ENCODE measurements at regions not wholly inside any gene's neighbourhood (a gene's known extent, or its start where the extent isn't known, plus 50 kb on each side); places are given as distances from the start of the nearest gene placed in this dataset.
"Not testable (repeated sequence)": the region's sequence is repeated elsewhere in the genome, so short reads cannot be mapped to it uniquely, and the experiment has no call there.

DNA sequence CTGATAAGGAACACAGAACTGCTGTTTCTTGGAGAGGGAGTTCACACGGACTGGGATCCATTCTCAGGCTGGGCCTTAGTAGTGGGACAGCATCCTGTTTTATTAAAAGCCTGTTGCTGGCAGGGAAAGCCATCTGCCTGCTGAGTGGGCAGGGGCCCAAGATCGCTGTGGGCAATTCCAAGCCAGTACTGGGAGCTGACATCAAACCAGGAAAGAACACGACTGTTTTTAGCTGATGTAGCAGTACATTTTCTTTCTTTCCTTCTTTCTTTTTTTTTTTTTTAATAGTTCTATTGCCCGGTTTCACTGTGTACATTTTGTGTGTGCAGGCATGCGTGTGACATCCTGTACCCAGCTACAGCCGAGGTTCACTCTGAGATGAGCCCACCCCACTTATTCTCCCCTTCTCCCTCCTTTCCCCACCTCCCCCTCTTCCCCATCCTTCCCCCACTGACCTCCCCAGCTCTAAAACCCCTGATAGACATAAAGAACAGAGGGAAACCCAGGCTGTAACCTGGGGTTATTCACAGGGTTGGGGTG, 143.5 kb upstream of the PLGLB2 start:
- TF ChIP-seq CTCF (IDR thresholded peaks at IDR 0.05); POLR2A (IDR thresholded peaks at IDR 0.05); POLR2AphosphoS5 (IDR thresholded peaks at IDR 0.05); EP300 (IDR thresholded peaks at IDR 0.05; ENCODE audit: low read depth): not testable (repeated sequence)
